HEK293 (cell line): ENCODE measurements at regions not wholly inside any gene's neighbourhood (a gene's known extent, or its start where the extent isn't known, plus 50 kb on each side); places are given as distances from the start of the nearest gene placed in this dataset.

Experiments
- ZFP3 ChIP-seq: fragments of 450-650 bp; formaldehyde crosslinking; IDR thresholded peaks from 2 replicates; pipeline ENCODE4 v1.5.1; 2016; ENCODE audit warnings: low read depth, missing biosample characterization, missing genetic modification characterization
- ZNF501 ChIP-seq: fragments of 450-650 bp; formaldehyde crosslinking; IDR thresholded peaks from 2 replicates; pipeline ENCODE4 v1.5.1; 2016; ENCODE audit warnings: missing biosample characterization, missing genetic modification characterization
- TF ChIP-seq, protein P1 (sequence below): fragments of 450-650 bp; formaldehyde crosslinking; IDR thresholded peaks from 2 replicates; pipeline ENCODE4 v1.5.1; 2016; ENCODE audit warnings: missing biosample characterization, missing genetic modification characterization

DNA sequence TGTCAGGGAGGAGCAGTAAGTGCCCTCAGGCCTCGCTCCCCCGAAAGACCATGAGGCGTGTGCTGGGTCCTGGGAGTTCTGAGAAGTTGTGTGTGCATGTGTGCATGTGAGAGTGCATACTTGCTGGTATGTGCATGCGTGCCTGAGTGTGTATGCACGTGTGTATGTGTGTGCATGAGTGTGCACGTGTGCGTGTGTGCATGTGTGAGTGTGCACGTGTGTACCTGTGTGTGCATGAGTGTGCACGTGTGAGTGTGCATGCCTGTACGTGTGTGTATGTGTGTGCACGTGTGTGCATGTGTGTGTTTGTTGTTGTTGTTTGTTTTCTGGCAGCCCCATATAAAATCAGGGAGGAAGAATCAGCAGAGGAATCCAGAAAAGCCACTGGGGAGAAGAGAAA lies 426.7 kb downstream of the IRX2 start:
- TF ChIP-seq, protein P1, sequence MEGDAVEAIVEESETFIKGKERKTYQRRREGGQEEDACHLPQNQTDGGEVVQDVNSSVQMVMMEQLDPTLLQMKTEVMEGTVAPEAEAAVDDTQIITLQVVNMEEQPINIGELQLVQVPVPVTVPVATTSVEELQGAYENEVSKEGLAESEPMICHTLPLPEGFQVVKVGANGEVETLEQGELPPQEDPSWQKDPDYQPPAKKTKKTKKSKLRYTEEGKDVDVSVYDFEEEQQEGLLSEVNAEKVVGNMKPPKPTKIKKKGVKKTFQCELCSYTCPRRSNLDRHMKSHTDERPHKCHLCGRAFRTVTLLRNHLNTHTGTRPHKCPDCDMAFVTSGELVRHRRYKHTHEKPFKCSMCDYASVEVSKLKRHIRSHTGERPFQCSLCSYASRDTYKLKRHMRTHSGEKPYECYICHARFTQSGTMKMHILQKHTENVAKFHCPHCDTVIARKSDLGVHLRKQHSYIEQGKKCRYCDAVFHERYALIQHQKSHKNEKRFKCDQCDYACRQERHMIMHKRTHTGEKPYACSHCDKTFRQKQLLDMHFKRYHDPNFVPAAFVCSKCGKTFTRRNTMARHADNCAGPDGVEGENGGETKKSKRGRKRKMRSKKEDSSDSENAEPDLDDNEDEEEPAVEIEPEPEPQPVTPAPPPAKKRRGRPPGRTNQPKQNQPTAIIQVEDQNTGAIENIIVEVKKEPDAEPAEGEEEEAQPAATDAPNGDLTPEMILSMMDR (tag by site-specific recombination) = no peak
- TF ChIP-seq ZNF501 (tag by site-specific recombination) (no peak), ZFP3 (no peak)
